ENCODE measurements at regions not wholly inside any gene's neighbourhood (a gene's known extent, or its start where the extent isn't known, plus 50 kb on each side); places are given as distances from the start of the nearest gene placed in this dataset.

- TF ChIP-seq SMC3 (IDR thresholded peaks at IDR 0.05; ENCODE audit: low read depth, low read length): no peak
- no peak for TF ChIP-seq CTCF (IDR thresholded peaks at IDR 0.05)
- TF ChIP-seq REST (IDR thresholded peaks at IDR 0.05; ENCODE audit: low read depth, low read length): no peak
- no peak for TF ChIP-seq NFIC (IDR thresholded peaks at IDR 0.05; ENCODE audit: borderline replicate concordance)
- TF ChIP-seq EP300 (IDR thresholded peaks at IDR 0.05; ENCODE audit: borderline replicate concordance in 1 of 2, low read depth in 1 of 2, low read length in 1 of 2): no peak
- no peak for TF ChIP-seq RFX5 (IDR thresholded peaks at IDR 0.05; ENCODE audit: low read length)
- TF ChIP-seq MAX (IDR thresholded peaks at IDR 0.05; ENCODE audit: low read depth): no peak
- TF ChIP-seq ELF1 (IDR thresholded peaks at IDR 0.05): no peak
- no peak for TF ChIP-seq POLR2AphosphoS5 (IDR thresholded peaks at IDR 0.05; ENCODE audit: low read depth, low read length)
- TF ChIP-seq CHD2 (IDR thresholded peaks at IDR 0.05; ENCODE audit: low read length, partially characterized antibody): no peak
- TF ChIP-seq GABPA (IDR thresholded peaks at IDR 0.05; ENCODE audit: low read depth): no peak
- TF ChIP-seq RAD21 (IDR thresholded peaks at IDR 0.05; ENCODE audit: low read length): no peak
- no peak for TF ChIP-seq EZH2phosphoT487 (IDR thresholded peaks at IDR 0.05; ENCODE audit: borderline replicate concordance, low read depth)
- no peak for TF ChIP-seq TAF1 (IDR thresholded peaks at IDR 0.05; ENCODE audit: borderline replicate concordance, low read depth, low read length)
Measured at GRCh38 chr14:75342762-75343599, 64.4 kb downstream of the FOS start.

Measured in SK-N-SH (cell line).